ENCODE measurements at regions not wholly inside any gene's neighbourhood (a gene's known extent, or its start where the extent isn't known, plus 50 kb on each side); places are given as distances from the start of the nearest gene placed in this dataset.
"Not testable (repeated sequence)": the region's sequence is repeated elsewhere in the genome, so short reads cannot be mapped to it uniquely, and the experiment has no call there.

DNA sequence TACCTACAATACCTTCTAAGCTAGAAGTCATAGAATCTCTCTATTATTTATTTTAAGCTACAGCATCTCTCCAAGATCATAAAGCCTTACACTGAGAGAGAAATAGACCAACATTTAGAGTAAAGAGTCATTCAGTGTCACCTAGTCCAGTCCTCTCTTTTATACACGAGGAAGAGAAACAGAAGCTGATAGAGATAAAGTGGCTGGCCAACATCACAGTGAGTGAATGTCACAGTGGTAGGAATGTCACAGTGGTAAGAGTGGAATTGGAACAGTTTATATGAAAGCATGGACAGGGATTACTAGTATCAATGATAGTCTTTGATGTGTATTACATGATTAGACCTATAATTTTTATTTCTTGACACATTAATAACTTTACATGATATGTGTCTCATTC, 307.8 kb upstream of the NBPF12 start:
- H3K4me3 ChIP-seq (ENCODE audit: low read depth, low read length); H3K27me3 ChIP-seq (ENCODE audit: insufficient read depth, low read length); H3K27ac ChIP-seq (ENCODE audit: low read depth, low read length); H3K79me2 ChIP-seq (ENCODE audit: control insufficient read depth, insufficient read depth, low read length, unreplicated experiment); H3K4me1 ChIP-seq (ENCODE audit: control insufficient read depth, insufficient read depth, low read length, unreplicated experiment); H3K36me3 ChIP-seq (ENCODE audit: insufficient read depth, low read length); H2AFZ ChIP-seq (ENCODE audit: low read length, unreplicated experiment): not testable (repeated sequence)

DNA sequence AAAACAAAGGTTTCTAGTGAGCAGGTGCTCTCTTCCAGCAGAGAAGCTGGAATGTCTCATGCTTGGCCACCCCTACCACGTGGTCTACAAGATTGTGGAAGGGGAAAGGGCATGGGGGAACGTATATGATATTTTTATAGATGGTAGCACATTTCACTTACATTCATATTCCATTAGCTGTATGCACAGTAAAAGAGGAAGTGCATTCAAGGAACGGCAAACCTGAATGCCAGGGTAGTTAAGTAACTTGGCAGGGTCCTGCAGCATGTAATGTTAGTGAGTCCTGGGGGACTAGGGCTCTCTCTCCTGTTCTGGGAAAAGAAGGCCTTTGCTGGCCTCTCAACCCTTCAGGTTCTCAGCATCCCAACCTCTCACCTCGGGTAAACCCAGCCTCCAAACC, 319.5 kb upstream of the NBPF12 start:
- H3K79me2 ChIP-seq (ENCODE audit: control insufficient read depth, insufficient read depth, low read length, unreplicated experiment); H3K4me1 ChIP-seq (ENCODE audit: control insufficient read depth, insufficient read depth, low read length, unreplicated experiment); H3K4me3 ChIP-seq (ENCODE audit: low read depth, low read length); H3K27me3 ChIP-seq (ENCODE audit: insufficient read depth, low read length); H3K27ac ChIP-seq (ENCODE audit: low read depth, low read length); H3K36me3 ChIP-seq (ENCODE audit: insufficient read depth, low read length); H2AFZ ChIP-seq (ENCODE audit: low read length, unreplicated experiment): not testable (repeated sequence)

GRCh38 chr1:146604681-146605080, 333.4 kb upstream of the NBPF12 start:
- not testable (repeated sequence) for H3K4me1 ChIP-seq (ENCODE audit: control insufficient read depth, insufficient read depth, low read length, unreplicated experiment); H3K27me3 ChIP-seq (ENCODE audit: insufficient read depth, low read length); H3K4me3 ChIP-seq (ENCODE audit: low read depth, low read length); H2AFZ ChIP-seq (ENCODE audit: low read length, unreplicated experiment); H3K36me3 ChIP-seq (ENCODE audit: insufficient read depth, low read length); H3K79me2 ChIP-seq (ENCODE audit: control insufficient read depth, insufficient read depth, low read length, unreplicated experiment); H3K27ac ChIP-seq (ENCODE audit: low read depth, low read length)

DNA sequence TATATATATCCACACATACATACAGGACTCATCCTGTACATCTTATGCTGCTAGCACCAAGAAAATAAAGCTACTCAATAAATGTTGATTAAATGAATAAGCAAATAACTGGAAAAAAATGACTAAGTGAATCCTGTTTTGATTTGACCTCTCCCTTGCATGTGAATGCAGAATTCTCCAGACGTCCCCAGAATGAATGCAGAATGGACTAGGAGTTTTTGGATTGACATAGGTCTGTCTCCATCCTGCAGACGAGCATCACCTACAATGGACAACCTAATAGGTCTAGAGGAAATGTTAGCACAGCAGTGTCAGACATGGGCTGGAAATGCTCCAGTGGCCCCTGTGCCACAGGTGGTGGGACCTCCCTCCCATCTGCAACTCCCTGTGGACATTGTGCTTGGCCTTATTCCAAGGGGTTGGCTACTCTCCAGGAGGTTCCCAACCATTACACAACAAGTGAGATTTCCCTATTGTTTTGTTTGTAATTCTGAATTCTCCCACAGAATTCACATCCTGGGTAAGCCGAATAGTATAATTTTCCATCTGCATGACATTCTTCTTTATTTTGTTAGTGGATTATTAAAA, 337.3 kb upstream of the NBPF12 start:
- not testable (repeated sequence) for H3K4me3 ChIP-seq (ENCODE audit: low read depth, low read length); H2AFZ ChIP-seq (ENCODE audit: low read length, unreplicated experiment); H3K36me3 ChIP-seq (ENCODE audit: insufficient read depth, low read length); H3K4me1 ChIP-seq (ENCODE audit: control insufficient read depth, insufficient read depth, low read length, unreplicated experiment); H3K27ac ChIP-seq (ENCODE audit: low read depth, low read length); H3K79me2 ChIP-seq (ENCODE audit: control insufficient read depth, insufficient read depth, low read length, unreplicated experiment); H3K27me3 ChIP-seq (ENCODE audit: insufficient read depth, low read length)

GRCh38 chr1:146599906-146600305, 338.2 kb upstream of the NBPF12 start:
- H3K27me3 ChIP-seq (ENCODE audit: insufficient read depth, low read length); H3K36me3 ChIP-seq (ENCODE audit: insufficient read depth, low read length); H3K27ac ChIP-seq (ENCODE audit: low read depth, low read length); H3K4me1 ChIP-seq (ENCODE audit: control insufficient read depth, insufficient read depth, low read length, unreplicated experiment); H3K79me2 ChIP-seq (ENCODE audit: control insufficient read depth, insufficient read depth, low read length, unreplicated experiment); H3K4me3 ChIP-seq (ENCODE audit: low read depth, low read length); H2AFZ ChIP-seq (ENCODE audit: low read length, unreplicated experiment): not testable (repeated sequence)

DNA sequence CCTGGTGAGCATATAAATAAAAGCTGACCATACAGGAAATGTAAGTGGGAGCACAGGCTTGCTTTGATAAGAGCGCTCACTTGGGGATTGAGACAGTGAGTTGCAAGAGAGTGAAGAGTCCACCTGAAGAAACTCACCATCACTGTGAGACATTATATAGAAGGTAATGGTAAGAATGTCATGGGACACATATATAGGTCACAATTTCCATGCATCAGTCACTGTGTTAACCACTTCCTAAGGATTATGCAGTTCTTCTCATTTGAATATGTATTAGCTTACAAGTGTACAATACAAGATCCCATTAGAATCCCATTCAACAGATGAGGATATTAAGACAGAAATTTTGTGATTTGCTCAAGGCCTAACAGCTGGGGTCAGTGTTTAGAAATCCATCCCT, 352.4 kb upstream of the NOTCH2NLA start:
- H3K79me2 ChIP-seq (ENCODE audit: control insufficient read depth, insufficient read depth, low read length, unreplicated experiment); H3K27ac ChIP-seq (ENCODE audit: low read depth, low read length); H3K4me3 ChIP-seq (ENCODE audit: low read depth, low read length); H3K36me3 ChIP-seq (ENCODE audit: insufficient read depth, low read length); H3K27me3 ChIP-seq (ENCODE audit: insufficient read depth, low read length); H3K4me1 ChIP-seq (ENCODE audit: control insufficient read depth, insufficient read depth, low read length, unreplicated experiment); H2AFZ ChIP-seq (ENCODE audit: low read length, unreplicated experiment): not testable (repeated sequence)

DNA sequence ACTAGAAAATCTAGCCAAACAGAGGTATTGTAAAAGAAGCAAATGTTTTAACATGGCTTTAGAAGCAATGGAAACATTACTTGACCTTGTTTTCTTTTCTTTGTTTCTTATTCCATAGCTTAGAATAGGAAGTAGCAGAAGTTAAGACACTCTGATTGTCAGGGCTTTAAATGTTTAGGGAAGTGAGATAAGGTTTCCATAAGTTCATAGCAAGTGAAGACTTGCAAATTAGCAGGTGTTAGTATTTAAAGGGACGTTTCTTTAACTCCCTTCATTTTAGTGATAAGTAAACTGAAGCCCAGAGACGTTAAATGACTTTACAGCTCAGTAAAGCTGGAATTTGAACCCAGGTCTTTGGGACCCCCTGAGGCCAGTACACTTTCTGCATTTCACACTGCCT, 338.7 kb upstream of the NOTCH2NLA start:
- H3K27ac ChIP-seq (ENCODE audit: low read depth, low read length); H2AFZ ChIP-seq (ENCODE audit: low read length, unreplicated experiment); H3K36me3 ChIP-seq (ENCODE audit: insufficient read depth, low read length); H3K27me3 ChIP-seq (ENCODE audit: insufficient read depth, low read length); H3K4me3 ChIP-seq (ENCODE audit: low read depth, low read length); H3K79me2 ChIP-seq (ENCODE audit: control insufficient read depth, insufficient read depth, low read length, unreplicated experiment); H3K4me1 ChIP-seq (ENCODE audit: control insufficient read depth, insufficient read depth, low read length, unreplicated experiment): not testable (repeated sequence)

DNA sequence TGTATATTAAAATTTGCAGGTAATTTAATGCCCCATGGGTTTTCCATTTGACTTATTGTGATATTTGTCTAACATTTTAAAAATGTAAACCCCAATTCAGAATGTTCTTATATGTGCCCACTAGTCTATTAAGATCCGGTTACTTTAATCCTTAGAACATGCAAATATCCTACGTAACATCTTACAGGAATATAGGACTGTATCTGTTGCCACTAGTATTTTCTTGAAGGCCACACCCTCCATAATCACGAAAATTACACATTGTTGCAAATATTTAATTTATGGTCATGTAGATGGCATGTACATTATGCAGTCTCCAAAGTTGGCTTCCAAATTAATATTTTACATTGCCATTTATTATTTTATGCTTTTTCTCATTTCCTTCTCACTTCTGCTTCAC, 329.2 kb upstream of the NOTCH2NLA start:
- H3K27ac ChIP-seq (ENCODE audit: low read depth, low read length); H3K4me1 ChIP-seq (ENCODE audit: control insufficient read depth, insufficient read depth, low read length, unreplicated experiment); H3K36me3 ChIP-seq (ENCODE audit: insufficient read depth, low read length); H3K27me3 ChIP-seq (ENCODE audit: insufficient read depth, low read length); H2AFZ ChIP-seq (ENCODE audit: low read length, unreplicated experiment); H3K79me2 ChIP-seq (ENCODE audit: control insufficient read depth, insufficient read depth, low read length, unreplicated experiment); H3K4me3 ChIP-seq (ENCODE audit: low read depth, low read length): not testable (repeated sequence)

DNA sequence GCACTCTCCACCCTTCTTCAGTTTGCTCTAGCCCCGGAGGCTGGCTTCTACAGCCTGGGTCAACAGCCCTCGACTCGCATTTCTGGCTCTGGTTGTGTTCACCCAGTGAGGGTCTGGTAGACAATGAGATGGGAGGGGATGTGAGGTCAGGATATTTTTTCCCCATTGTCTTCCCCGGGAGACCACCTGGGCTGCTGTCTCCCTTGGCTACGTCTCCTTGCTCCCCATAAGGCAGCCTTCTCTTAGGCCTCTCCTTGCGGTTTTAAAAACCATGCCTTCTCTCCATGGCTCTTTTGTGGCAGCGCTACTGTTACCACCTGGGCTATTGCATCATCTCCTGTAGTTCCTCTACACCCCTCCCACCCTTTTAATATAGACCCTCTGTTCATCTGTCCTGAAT, 327.6 kb upstream of the NOTCH2NLA start:
- H2AFZ ChIP-seq (ENCODE audit: low read length, unreplicated experiment); H3K27ac ChIP-seq (ENCODE audit: low read depth, low read length): not testable (repeated sequence)

GRCh38 chr1:146552414-146552813, 323.6 kb upstream of the NOTCH2NLA start:
- not testable (repeated sequence) for H3K27ac ChIP-seq (ENCODE audit: low read depth, low read length); H3K36me3 ChIP-seq (ENCODE audit: insufficient read depth, low read length); H3K79me2 ChIP-seq (ENCODE audit: control insufficient read depth, insufficient read depth, low read length, unreplicated experiment); H3K4me3 ChIP-seq (ENCODE audit: low read depth, low read length); H3K27me3 ChIP-seq (ENCODE audit: insufficient read depth, low read length); H3K4me1 ChIP-seq (ENCODE audit: control insufficient read depth, insufficient read depth, low read length, unreplicated experiment); H2AFZ ChIP-seq (ENCODE audit: low read length, unreplicated experiment)

More for the DNA sequence above, 327.6 kb upstream of the NOTCH2NLA start:
- not testable (repeated sequence) for H3K4me1 ChIP-seq (ENCODE audit: control insufficient read depth, insufficient read depth, low read length, unreplicated experiment); H3K79me2 ChIP-seq (ENCODE audit: control insufficient read depth, insufficient read depth, low read length, unreplicated experiment); H3K27me3 ChIP-seq (ENCODE audit: insufficient read depth, low read length); H3K36me3 ChIP-seq (ENCODE audit: insufficient read depth, low read length); H3K4me3 ChIP-seq (ENCODE audit: low read depth, low read length)

DNA sequence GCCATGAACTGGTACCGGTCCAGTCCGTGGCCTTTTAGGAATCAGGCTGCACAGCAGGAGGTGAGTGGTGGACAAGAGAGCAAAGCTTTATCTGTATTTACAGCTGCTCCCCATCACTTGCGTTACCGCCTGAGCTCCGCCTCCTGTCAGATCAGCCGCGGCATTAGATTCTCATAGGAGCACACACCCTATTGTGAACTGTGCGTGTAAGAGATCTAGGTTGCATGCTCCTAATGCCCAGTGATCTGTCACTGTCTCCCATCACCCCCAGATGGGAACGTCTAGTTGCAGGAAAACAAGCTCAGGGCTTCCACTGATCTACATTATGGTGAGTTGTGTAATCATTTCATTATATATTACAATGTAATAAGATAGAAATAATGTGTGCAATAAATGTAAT, 319.9 kb upstream of the NOTCH2NLA start:
- not testable (repeated sequence) for H3K27ac ChIP-seq (ENCODE audit: low read depth, low read length); H2AFZ ChIP-seq (ENCODE audit: low read length, unreplicated experiment); H3K27me3 ChIP-seq (ENCODE audit: insufficient read depth, low read length); H3K36me3 ChIP-seq (ENCODE audit: insufficient read depth, low read length); H3K4me3 ChIP-seq (ENCODE audit: low read depth, low read length); H3K4me1 ChIP-seq (ENCODE audit: control insufficient read depth, insufficient read depth, low read length, unreplicated experiment); H3K79me2 ChIP-seq (ENCODE audit: control insufficient read depth, insufficient read depth, low read length, unreplicated experiment)

GRCh38 chr1:146546189-146546588, 317.4 kb upstream of the NOTCH2NLA start:
- H2AFZ ChIP-seq (ENCODE audit: low read length, unreplicated experiment); H3K4me3 ChIP-seq (ENCODE audit: low read depth, low read length); H3K4me1 ChIP-seq (ENCODE audit: control insufficient read depth, insufficient read depth, low read length, unreplicated experiment); H3K27ac ChIP-seq (ENCODE audit: low read depth, low read length); H3K27me3 ChIP-seq (ENCODE audit: insufficient read depth, low read length); H3K79me2 ChIP-seq (ENCODE audit: control insufficient read depth, insufficient read depth, low read length, unreplicated experiment); H3K36me3 ChIP-seq (ENCODE audit: insufficient read depth, low read length): not testable (repeated sequence)

All from ACC112 (cell line).